MM.1S (cell line): ENCODE measurements at regions not wholly inside any gene's neighbourhood (a gene's known extent, or its start where the extent isn't known, plus 50 kb on each side); places are given as distances from the start of the nearest gene placed in this dataset.

Experiments used
- DNase-seq: peaks from one replicate; pipeline ENCODE4 v3.0.0-alpha.2; 2015
- H2AFZ ChIP-seq: fragments of 300-600 bp; sonication (generic); 2 replicates; pipeline ENCODE4 v1.6.0; 2016; ENCODE audit warnings: antibody characterized with exemption, low read length
- H3F3A ChIP-seq: fragments of 300-600 bp; sonication (generic); 2 replicates; pipeline ENCODE4 v1.6.1; 2016; ENCODE audit warnings: mild to moderate bottlenecking, antibody characterized with exemption, low read length, moderate library complexity, mixed read lengths; ENCODE audit not compliant: insufficient read depth
- H3K27ac ChIP-seq: fragments of 300-600 bp; sonication (generic); 2 replicates; pipeline ENCODE4 v1.5.1; 2016; ENCODE audit warnings: mild to moderate bottlenecking, low read length
- H3K27me3 ChIP-seq: fragments of 300-600 bp; sonication (generic); replicated peaks from 2 replicates; pipeline ENCODE4 v1.6.0; 2016; ENCODE audit warnings: low read length; ENCODE audit not compliant: insufficient read depth
- H3K36me3 ChIP-seq: fragments of 300-600 bp; sonication (generic); replicated peaks from 2 replicates; pipeline ENCODE4 v1.6.1; 2016; ENCODE audit warnings: mild to moderate bottlenecking, low read length, mixed read lengths; ENCODE audit not compliant: insufficient read depth
- H3K4me1 ChIP-seq: fragments of 300-600 bp; sonication (generic); 2 replicates; pipeline ENCODE4 v1.6.1; 2016; ENCODE audit warnings: low read length, mixed read lengths
- H3K4me2 ChIP-seq: fragments of 300-600 bp; sonication (generic); 2 replicates; pipeline ENCODE4 v1.6.0; 2016; ENCODE audit warnings: low read depth, low read length
- H3K4me3 ChIP-seq: fragments of 300-600 bp; sonication (generic); 2 replicates; pipeline ENCODE4 v1.5.1; 2016; ENCODE audit warnings: low read length, mixed read lengths
- H3K79me2 ChIP-seq: fragments of 300-600 bp; sonication (generic); 2 replicates; pipeline ENCODE4 v1.6.1; 2016; ENCODE audit warnings: mixed run types, low read length, mixed read lengths
- H3K9ac ChIP-seq: fragments of 300-600 bp; sonication (generic); 2 replicates; pipeline ENCODE4 v1.6.1; 2016; ENCODE audit warnings: low read length, mixed read lengths
- H3K9me2 ChIP-seq: fragments of 300-600 bp; sonication (generic); replicated peaks from 2 replicates; pipeline ENCODE4 v1.6.1; 2016; ENCODE audit warnings: mild to moderate bottlenecking, low read length, mixed read lengths; ENCODE audit not compliant: insufficient read depth
- H3K9me3 ChIP-seq: fragments of 300-600 bp; sonication (generic); replicated peaks from 2 replicates; pipeline ENCODE4 v1.6.1; 2016; ENCODE audit warnings: mild to moderate bottlenecking, low read length, mixed read lengths; ENCODE audit not compliant: insufficient read depth
- H4K20me1 ChIP-seq: fragments of 300-600 bp; sonication (generic); 2 replicates; pipeline ENCODE4 v1.6.1; 2016; ENCODE audit warnings: mild to moderate bottlenecking, low read length, moderate library complexity, mixed read lengths; ENCODE audit not compliant: insufficient read depth
- CTCF ChIP-seq: fragments of 300-600 bp; sonication (generic); IDR thresholded peaks from 2 replicates; pipeline ENCODE4 v1.5.1; 2016; ENCODE audit warnings: antibody characterized with exemption, low read length, mixed read lengths
- EZH2 ChIP-seq: fragments of 300-600 bp; sonication (generic); optimal IDR thresholded peaks from 2 replicates; pipeline ENCODE3; 2017; ENCODE audit warnings: low read depth, mild to moderate bottlenecking, antibody characterized with exemption, low read length, mixed read lengths
- EZH2phosphoT487 ChIP-seq: fragments of 300-600 bp; sonication (generic); IDR thresholded peaks from 2 replicates; pipeline ENCODE4 v1.6.1; 2018; ENCODE audit warnings: antibody characterized with exemption, low read length

DNA sequence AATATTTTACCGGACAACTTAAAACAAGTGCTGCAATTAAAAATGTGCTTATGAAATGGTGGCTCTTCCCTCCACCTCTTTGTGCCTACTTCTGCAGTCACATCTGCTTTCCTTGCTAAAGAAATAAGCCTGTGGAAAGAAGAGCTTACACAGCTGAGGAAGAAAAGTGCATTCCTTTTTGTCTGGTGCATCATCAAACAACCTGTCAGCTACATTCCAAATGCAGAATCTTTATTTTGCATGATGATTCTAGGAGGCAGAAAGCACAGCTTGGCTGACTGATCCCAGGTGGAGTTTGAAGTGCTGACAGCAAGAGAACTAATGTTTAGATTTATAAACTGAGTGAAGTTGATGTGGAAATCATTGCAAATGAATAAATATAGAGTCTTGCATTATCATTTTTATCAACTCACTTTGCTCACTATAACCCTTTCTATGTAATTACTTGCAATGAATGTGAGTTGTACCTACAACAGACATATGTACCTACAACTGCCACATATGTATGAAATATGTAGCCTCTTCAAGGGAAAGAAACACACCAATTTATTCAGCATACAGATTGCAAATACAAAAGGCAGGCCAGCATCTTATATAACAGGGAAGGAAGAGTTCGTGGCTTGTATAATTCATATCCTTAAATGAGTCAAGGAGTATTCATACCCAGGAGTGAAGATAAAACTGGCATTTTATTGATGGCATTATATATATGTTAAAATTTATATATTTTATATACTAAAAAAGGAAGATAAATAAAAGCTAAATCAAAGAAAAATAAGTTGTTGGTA lies 223.4 kb upstream of the MCHR2 start:
- H2AFZ ChIP-seq = no peak overlapping the region
- H3K9me3 ChIP-seq = no peaks in the 10 kb centered on the region
- H3K4me1 ChIP-seq = no peaks in the 10 kb centered on the region
- H3K36me3 ChIP-seq = no peaks in the 10 kb centered on the region
- no peaks in the 10 kb centered on the region for H3F3A ChIP-seq
- no peak overlapping the region for H3K4me3 ChIP-seq
- H4K20me1 ChIP-seq = no peaks in the 10 kb centered on the region
- H3K27me3 ChIP-seq = no peaks in the 10 kb centered on the region
- no peak for DNase-seq
- no peak for TF ChIP-seq EZH2phosphoT487
- TF ChIP-seq CTCF = no peak
- H3K27ac ChIP-seq = no peak overlapping the region
- no peak overlapping the region for H3K4me2 ChIP-seq
- no peaks in the 10 kb centered on the region for H3K79me2 ChIP-seq
- no peaks in the 10 kb centered on the region for H3K9me2 ChIP-seq
- no peak overlapping the region; the same call in 1 of the 2 replicates for H3K9ac ChIP-seq

DNA sequence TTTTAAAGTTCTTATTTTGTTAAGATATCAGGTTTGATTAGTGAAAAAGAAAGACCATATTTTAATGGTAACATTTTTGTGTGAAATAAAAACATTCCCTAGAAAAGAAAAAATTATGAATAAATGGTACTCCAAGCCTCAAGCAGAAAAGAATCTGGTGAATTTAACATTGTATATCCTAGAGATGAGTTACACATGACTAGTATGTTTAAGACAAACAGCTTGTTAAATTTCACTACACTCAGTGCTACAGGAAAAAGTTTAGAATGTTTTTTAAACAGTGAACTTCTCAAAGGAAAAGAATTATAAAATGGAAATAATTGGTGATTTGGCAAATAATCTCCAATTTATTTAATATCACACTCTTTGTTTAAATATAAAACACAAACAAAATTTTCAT lies 222.7 kb upstream of the MCHR2 start:
- H3K79me2 ChIP-seq = no peaks in the 10 kb centered on the region
- no peak overlapping the region for H3K9ac ChIP-seq
- no peaks in the 10 kb centered on the region for H3K9me2 ChIP-seq
- H4K20me1 ChIP-seq = no peaks in the 10 kb centered on the region
- H3K27ac ChIP-seq = no peak overlapping the region
- H3F3A ChIP-seq = no peaks in the 10 kb centered on the region
- H3K4me2 ChIP-seq = no peak overlapping the region
- H3K36me3 ChIP-seq = no peaks in the 10 kb centered on the region
- TF ChIP-seq CTCF = no peak
- no peak for TF ChIP-seq EZH2
- TF ChIP-seq EZH2phosphoT487 = no peak
- no peak for DNase-seq
- no peak overlapping the region for H3K4me3 ChIP-seq
- H3K27me3 ChIP-seq = no peaks in the 10 kb centered on the region
- H3K4me1 ChIP-seq = no peaks in the 10 kb centered on the region
- H2AFZ ChIP-seq = no peak overlapping the region
- H3K9me3 ChIP-seq = no peaks in the 10 kb centered on the region

DNA sequence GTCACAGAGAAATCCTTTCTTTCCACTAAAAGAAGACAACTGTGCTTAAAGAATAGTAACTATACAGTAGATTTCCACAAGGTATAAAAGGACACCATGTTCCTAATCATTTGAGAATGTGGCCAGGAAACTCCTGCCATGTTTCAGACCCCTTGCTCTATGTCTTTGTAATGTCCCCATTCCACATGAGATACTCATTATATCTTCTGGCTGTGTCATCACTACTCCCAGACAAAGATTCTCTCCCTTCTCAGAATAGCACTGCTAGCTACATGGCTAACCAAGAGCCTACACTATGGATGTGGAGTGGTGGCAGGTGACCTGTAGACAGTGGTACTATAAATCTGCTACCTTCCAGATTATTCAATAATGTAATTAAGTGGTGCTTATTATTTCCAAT lies 218.1 kb upstream of the MCHR2 start:
- no peak overlapping the region for H3K27ac ChIP-seq
- no peaks in the 10 kb centered on the region for H3K9me3 ChIP-seq
- H3K9me2 ChIP-seq = no peaks in the 10 kb centered on the region
- no peaks in the 10 kb centered on the region for H3F3A ChIP-seq
- no peaks in the 10 kb centered on the region for H3K4me1 ChIP-seq
- TF ChIP-seq CTCF = no peak
- H4K20me1 ChIP-seq = no peaks in the 10 kb centered on the region
- H3K4me3 ChIP-seq = no peak overlapping the region
- H2AFZ ChIP-seq = no peak overlapping the region
- no peaks in the 10 kb centered on the region for H3K79me2 ChIP-seq
- no peaks in the 10 kb centered on the region for H3K27me3 ChIP-seq
- H3K36me3 ChIP-seq = no peaks in the 10 kb centered on the region
- no peak for DNase-seq
- H3K4me2 ChIP-seq = no peak overlapping the region
- no peak overlapping the region for H3K9ac ChIP-seq
